ENCODE measurements at regions not wholly inside any gene's neighbourhood (a gene's known extent, or its start where the extent isn't known, plus 50 kb on each side); places are given as distances from the start of the nearest gene placed in this dataset.

DNA sequence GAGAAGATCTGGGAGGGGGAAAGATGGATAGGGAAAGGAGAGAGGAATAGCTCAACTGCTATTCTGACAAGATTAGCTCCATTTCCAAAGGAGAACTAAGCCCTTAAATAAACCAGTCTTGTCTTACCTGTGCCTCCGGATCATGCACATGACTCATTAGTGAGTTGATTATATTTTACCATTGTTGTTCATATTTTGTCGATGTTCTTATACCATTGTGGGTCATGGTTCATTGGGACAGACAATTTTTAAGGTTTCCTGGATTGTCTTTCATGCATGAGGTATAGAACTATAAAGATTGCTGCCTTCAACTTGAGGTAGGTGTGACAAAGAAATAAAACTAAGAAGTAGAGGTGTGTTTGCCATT, 243.0 kb upstream of the ATP2B1 start:
- Histone ChIP-seq H3K9me3 (ENCODE audit: insufficient read depth, low read depth, low read length) (no peaks in the 10 kb centered on the region), H3K36me3 (ENCODE audit: insufficient read depth, low read length) (no peaks in the 10 kb centered on the region), H3K79me2 (ENCODE audit: insufficient read depth, low read length) (no peaks in the 10 kb centered on the region), H3K9ac (ENCODE audit: low read length) (no peak overlapping the region), H3K27ac (ENCODE audit: low read depth, low read length) (no peak overlapping the region), H3K4me2 (ENCODE audit: low read length) (no peak overlapping the region), H3K4me3 (ENCODE audit: insufficient read depth, low read depth, low read length) (no peak overlapping the region), H2AFZ (ENCODE audit: low read depth, low read length) (no peak overlapping the region), H4K20me1 (ENCODE audit: insufficient read depth, low read length) (no peaks in the 10 kb centered on the region), H3K4me1 (ENCODE audit: insufficient read depth, low read length) (peaks cover 26% of the 10 kb centered on the region), H3K27me3 (ENCODE audit: insufficient read depth, low read length) (no peaks in the 10 kb centered on the region)
- no peak overlapping the region for H3K4me3 Mint-ChIP-seq (ENCODE audit: unreplicated experiment)
- FAIRE-seq: no peak
- H3K27ac Mint-ChIP-seq (ENCODE audit: unreplicated experiment): no peak overlapping the region
- TF ChIP-seq, protein P1, sequence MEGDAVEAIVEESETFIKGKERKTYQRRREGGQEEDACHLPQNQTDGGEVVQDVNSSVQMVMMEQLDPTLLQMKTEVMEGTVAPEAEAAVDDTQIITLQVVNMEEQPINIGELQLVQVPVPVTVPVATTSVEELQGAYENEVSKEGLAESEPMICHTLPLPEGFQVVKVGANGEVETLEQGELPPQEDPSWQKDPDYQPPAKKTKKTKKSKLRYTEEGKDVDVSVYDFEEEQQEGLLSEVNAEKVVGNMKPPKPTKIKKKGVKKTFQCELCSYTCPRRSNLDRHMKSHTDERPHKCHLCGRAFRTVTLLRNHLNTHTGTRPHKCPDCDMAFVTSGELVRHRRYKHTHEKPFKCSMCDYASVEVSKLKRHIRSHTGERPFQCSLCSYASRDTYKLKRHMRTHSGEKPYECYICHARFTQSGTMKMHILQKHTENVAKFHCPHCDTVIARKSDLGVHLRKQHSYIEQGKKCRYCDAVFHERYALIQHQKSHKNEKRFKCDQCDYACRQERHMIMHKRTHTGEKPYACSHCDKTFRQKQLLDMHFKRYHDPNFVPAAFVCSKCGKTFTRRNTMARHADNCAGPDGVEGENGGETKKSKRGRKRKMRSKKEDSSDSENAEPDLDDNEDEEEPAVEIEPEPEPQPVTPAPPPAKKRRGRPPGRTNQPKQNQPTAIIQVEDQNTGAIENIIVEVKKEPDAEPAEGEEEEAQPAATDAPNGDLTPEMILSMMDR (IDR thresholded peaks at IDR 0.05; ENCODE audit: insufficient read depth, low read depth, low read length): no peak
- TF ChIP-seq EZH2 (IDR thresholded peaks at IDR 0.05; ENCODE audit: insufficient read depth, low read length): no peak
- H3K9me3 Mint-ChIP-seq (ENCODE audit: unreplicated experiment): no peaks in the 10 kb centered on the region
- no peak for DNase-seq (ENCODE audit: low read depth)
- peaks cover 34% of the 10 kb centered on the region for H3K4me1 Mint-ChIP-seq (ENCODE audit: low read depth, unreplicated experiment)
- H3K36me3 Mint-ChIP-seq (ENCODE audit: low read depth, unreplicated experiment): no peaks in the 10 kb centered on the region
- H3K27me3 Mint-ChIP-seq (ENCODE audit: low read depth, unreplicated experiment): no peaks in the 10 kb centered on the region

DNA sequence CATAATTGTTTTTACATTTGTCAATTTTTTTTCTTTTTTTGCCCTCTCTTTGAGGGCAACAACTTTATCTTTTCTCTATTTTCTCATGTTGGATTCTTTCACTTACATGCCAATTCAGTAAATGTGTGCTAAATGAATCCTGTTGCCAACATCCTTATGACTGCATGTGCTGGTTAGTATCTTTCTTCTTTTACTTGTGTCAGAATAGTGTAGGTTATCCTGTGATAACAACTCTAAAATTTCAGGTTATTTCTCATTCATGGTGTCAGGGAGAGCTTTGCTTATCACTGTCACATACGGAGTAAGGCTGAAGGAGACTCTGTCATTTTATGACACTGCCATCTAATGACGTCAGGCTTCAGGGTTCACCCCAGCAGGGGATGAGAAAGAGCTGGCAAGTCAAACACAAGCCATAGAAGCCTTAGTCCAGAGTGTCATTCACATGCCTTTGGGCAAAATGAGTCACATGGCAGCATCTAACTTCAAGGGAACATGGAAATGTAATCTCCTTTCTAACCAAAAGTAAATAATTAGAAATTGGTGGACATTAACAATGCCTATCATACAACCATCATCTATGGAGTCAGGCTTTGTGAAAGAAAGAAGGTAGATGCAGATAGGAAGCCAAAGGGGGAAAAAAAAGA, 242.5 kb upstream of the ATP2B1 start:
- Histone ChIP-seq H3K9ac (ENCODE audit: low read length) (no peak overlapping the region), H3K79me2 (ENCODE audit: insufficient read depth, low read length) (no peaks in the 10 kb centered on the region), H3K27ac (ENCODE audit: low read depth, low read length) (no peak overlapping the region), H3K9me3 (ENCODE audit: insufficient read depth, low read depth, low read length) (no peaks in the 10 kb centered on the region), H2AFZ (ENCODE audit: low read depth, low read length) (no peak overlapping the region), H3K4me3 (ENCODE audit: insufficient read depth, low read depth, low read length) (no peak overlapping the region), H4K20me1 (ENCODE audit: insufficient read depth, low read length) (no peaks in the 10 kb centered on the region), H3K4me1 (ENCODE audit: insufficient read depth, low read length) (peaks cover 26% of the 10 kb centered on the region), H3K4me2 (ENCODE audit: low read length) (no peak overlapping the region), H3K36me3 (ENCODE audit: insufficient read depth, low read length) (no peaks in the 10 kb centered on the region), H3K27me3 (ENCODE audit: insufficient read depth, low read length) (no peaks in the 10 kb centered on the region)
- H3K9me3 Mint-ChIP-seq (ENCODE audit: unreplicated experiment): no peaks in the 10 kb centered on the region
- H3K27me3 Mint-ChIP-seq (ENCODE audit: low read depth, unreplicated experiment): no peaks in the 10 kb centered on the region
- peak overlapping the region; percentile 3 for H3K27ac Mint-ChIP-seq (ENCODE audit: unreplicated experiment)
- FAIRE-seq (peak; percentile 26), DNase-seq (ENCODE audit: low read depth) (peak; percentile 48)
- H3K4me1 Mint-ChIP-seq (ENCODE audit: low read depth, unreplicated experiment): peaks cover 34% of the 10 kb centered on the region
- no peaks in the 10 kb centered on the region for H3K36me3 Mint-ChIP-seq (ENCODE audit: low read depth, unreplicated experiment)
- no peak overlapping the region for H3K4me3 Mint-ChIP-seq (ENCODE audit: unreplicated experiment)
- TF ChIP-seq, protein P1 (IDR thresholded peaks at IDR 0.05; ENCODE audit: insufficient read depth, low read depth, low read length): no peak
- no peak for TF ChIP-seq EZH2 (IDR thresholded peaks at IDR 0.05; ENCODE audit: insufficient read depth, low read length)

DNA sequence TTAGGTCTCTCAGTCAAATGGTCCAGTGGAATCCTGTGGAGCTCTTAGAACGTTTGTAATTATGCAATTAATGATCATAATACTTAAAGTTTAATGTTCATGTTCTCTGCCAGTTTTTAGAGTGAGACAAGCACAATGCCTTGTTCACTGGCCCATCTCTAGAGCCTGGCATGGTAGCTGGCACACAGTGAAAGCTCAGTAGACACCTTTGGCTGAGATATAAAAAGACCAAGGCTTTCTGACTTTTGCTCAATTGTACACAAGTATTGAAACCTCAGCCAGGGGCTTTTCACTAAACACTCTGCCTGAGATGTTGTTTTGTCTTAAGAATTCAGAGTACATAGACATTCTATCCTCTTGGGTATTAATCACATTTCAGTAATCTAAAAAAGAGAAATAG, 241.8 kb upstream of the ATP2B1 start:
- Mint-ChIP-seq H3K36me3 (ENCODE audit: low read depth, unreplicated experiment) (no peaks in the 10 kb centered on the region), H3K27me3 (ENCODE audit: low read depth, unreplicated experiment) (no peaks in the 10 kb centered on the region), H3K9me3 (ENCODE audit: unreplicated experiment) (no peaks in the 10 kb centered on the region), H3K4me1 (ENCODE audit: low read depth, unreplicated experiment) (peaks cover 34% of the 10 kb centered on the region), H3K4me3 (ENCODE audit: unreplicated experiment) (no peak overlapping the region), H3K27ac (ENCODE audit: unreplicated experiment) (no peak overlapping the region)
- Histone ChIP-seq H3K4me2 (ENCODE audit: low read length) (no peak overlapping the region), H3K27ac (ENCODE audit: low read depth, low read length) (peak overlapping the region; percentile 32), H3K4me3 (ENCODE audit: insufficient read depth, low read depth, low read length) (no peak overlapping the region), H3K79me2 (ENCODE audit: insufficient read depth, low read length) (no peaks in the 10 kb centered on the region), H4K20me1 (ENCODE audit: insufficient read depth, low read length) (no peaks in the 10 kb centered on the region), H3K27me3 (ENCODE audit: insufficient read depth, low read length) (no peaks in the 10 kb centered on the region), H3K9ac (ENCODE audit: low read length) (no peak overlapping the region), H3K9me3 (ENCODE audit: insufficient read depth, low read depth, low read length) (no peaks in the 10 kb centered on the region), H3K36me3 (ENCODE audit: insufficient read depth, low read length) (no peaks in the 10 kb centered on the region), H2AFZ (ENCODE audit: low read depth, low read length) (no peak overlapping the region), H3K4me1 (ENCODE audit: insufficient read depth, low read length) (peaks cover 26% of the 10 kb centered on the region)
- DNase-seq (ENCODE audit: low read depth) (no peak), FAIRE-seq (no peak)
- TF ChIP-seq, protein P1 (IDR thresholded peaks at IDR 0.05; ENCODE audit: insufficient read depth, low read depth, low read length): no peak
- no peak for TF ChIP-seq EZH2 (IDR thresholded peaks at IDR 0.05; ENCODE audit: insufficient read depth, low read length)
